OCI-LY7 (cell line): ENCODE measurements at regions not wholly inside any gene's neighbourhood (a gene's known extent, or its start where the extent isn't known, plus 50 kb on each side); places are given as distances from the start of the nearest gene placed in this dataset.

Experiments
- BruUV-seq: library from RNA; stranded (reverse); fragments of 400-500 nt; replicated peaks from 2 replicates; lab custom pipeline; 2021; lab: Mats Ljungman, UMichigan
- CTCF ChIA-PET: fragments of 300-600 bp; sonication (Branson Sonifier 250); formaldehyde crosslinking; loops from one replicate; lab custom pipeline; 2022; ENCODE audit warnings: antibody characterized with exemption; ENCODE audit not compliant: unreplicated experiment; lab: Charles Lee
- POLR2A ChIA-PET: fragments of 300-600 bp; sonication (Branson Sonifier 250); formaldehyde crosslinking; loops from one replicate; lab custom pipeline; 2022; ENCODE audit warnings: antibody characterized with exemption; lab: Charles Lee
- DNase-seq: peaks from one replicate; pipeline ENCODE4 v3.0.0-alpha.2; 2015; ENCODE audit warnings: low spot score
- H2AFZ ChIP-seq: fragments of 200-600 bp; sonication (generic), shearing (Covaris generic); 2 replicates; pipeline ENCODE4 v1.6.1; 2014; ENCODE audit warnings: mild to moderate bottlenecking, antibody characterized with exemption, low read length, moderate library complexity
- H3K27ac ChIP-seq: fragments of 200-600 bp; sonication (generic); 2 replicates; pipeline ENCODE4 v1.5.1; 2014; ENCODE audit warnings: mixed run types, low read depth, mild to moderate bottlenecking, moderate library complexity, low read length, inconsistent platforms; ENCODE audit not compliant: poor library complexity, severe bottlenecking
- H3K36me3 ChIP-seq: fragments of 200-600 bp; sonication (generic); 2 replicates; pipeline ENCODE4 v1.6.1; 2014; ENCODE audit warnings: mild to moderate bottlenecking, antibody characterized with exemption, low read length, moderate library complexity, mixed read lengths; ENCODE audit not compliant: insufficient read depth
- H3K4me1 ChIP-seq: fragments of 200-600 bp; sonication (generic); 2 replicates; pipeline ENCODE4 v1.5.1; 2014; ENCODE audit warnings: mild to moderate bottlenecking, low read length; ENCODE audit not compliant: insufficient read depth, poor library complexity, severe bottlenecking
- H3K4me2 ChIP-seq: fragments of 200-600 bp; sonication (generic); 2 replicates; pipeline ENCODE4 v1.6.1; 2014; ENCODE audit warnings: mild to moderate bottlenecking, low read length
- H3K4me3 ChIP-seq: fragments of 200-600 bp; sonication (generic); 2 replicates; pipeline ENCODE4 v1.5.1; 2014; ENCODE audit warnings: mild to moderate bottlenecking, low read depth, low read length; ENCODE audit not compliant: poor library complexity, severe bottlenecking
- H3K79me2 ChIP-seq: fragments of 200-600 bp; sonication (generic); 2 replicates; pipeline ENCODE4 v1.6.1; 2016; ENCODE audit warnings: low read depth, mild to moderate bottlenecking, low read length, moderate library complexity, mixed read lengths; ENCODE audit not compliant: insufficient read depth
- H3K9me2 ChIP-seq: fragments of 200-600 bp; sonication (generic); 2 replicates; pipeline ENCODE4 v1.6.1; 2016; ENCODE audit warnings: mild to moderate bottlenecking, low read length, mixed read lengths; ENCODE audit not compliant: insufficient read depth
- H3K9me3 ChIP-seq: fragments of 200-600 bp; sonication (generic); 2 replicates; pipeline ENCODE4 v1.6.1; 2014; ENCODE audit warnings: mild to moderate bottlenecking, mixed run types, low read length, mixed read lengths
- H4K20me1 ChIP-seq: fragments of 200-600 bp; sonication (generic); 2 replicates; pipeline ENCODE4 v1.6.1; 2014; ENCODE audit warnings: mild to moderate bottlenecking, antibody characterized with exemption, low read length, moderate library complexity, mixed read lengths; ENCODE audit not compliant: insufficient read depth
- EZH2phosphoT487 ChIP-seq: fragments of 200-600 bp; sonication (generic); IDR thresholded peaks from 2 replicates; pipeline ENCODE4 v1.6.1; 2018; ENCODE audit warnings: low read depth, borderline replicate concordance, mild to moderate bottlenecking, mixed run types, antibody characterized with exemption, low read length, moderate library complexity, mixed read lengths
- intact Hi-C: fragments of 100-400 bp; cut with micrococcal nuclease; formaldehyde crosslinking; loops from one replicate; pipeline ENCODE4 v1.10.0; 2022; ENCODE audit not compliant: unreplicated experiment
- TF ChIP-seq, protein P1 (sequence below): fragments of 200-600 bp; sonication (generic); conservative IDR thresholded peaks from 2 replicates; pipeline ENCODE4 v1.5.1; 2014; ENCODE audit warnings: mild to moderate bottlenecking, antibody characterized with exemption, low read length, moderate library complexity, mixed read lengths

DNA sequence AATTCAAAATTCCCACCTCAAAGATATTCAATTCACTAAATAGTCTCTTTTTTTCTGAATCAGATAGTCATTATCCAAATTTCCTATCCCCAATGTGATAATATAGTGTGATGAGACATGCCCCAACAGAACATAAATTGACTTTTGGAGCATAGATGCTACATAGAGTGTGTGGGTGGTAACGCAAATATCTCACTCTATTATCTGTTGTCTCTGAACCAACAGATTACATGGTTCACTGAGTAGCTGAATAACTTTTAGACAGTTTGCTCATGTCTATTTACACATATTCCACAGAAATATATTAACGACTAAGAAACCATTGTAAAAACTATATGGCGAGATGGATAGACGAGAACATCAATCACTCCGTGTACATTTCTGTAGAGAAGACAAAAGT is 209.9 kb downstream of the BARHL2 start:
- no peak overlapping the region for H3K27ac ChIP-seq
- DNase-seq: no peak
- H3K79me2 ChIP-seq: no peaks in the 10 kb centered on the region
- no peak overlapping the region for H3K4me2 ChIP-seq
- H4K20me1 ChIP-seq: no peaks in the 10 kb centered on the region
- intact Hi-C loops: no loop called here
- BruUV-seq: no TSS peak
- H2AFZ ChIP-seq: no peak overlapping the region
- no peaks in the 10 kb centered on the region for H3K36me3 ChIP-seq
- no peaks in the 10 kb centered on the region for H3K4me1 ChIP-seq
- CTCF ChIA-PET: no interaction called here
- H3K4me3 ChIP-seq: no peak overlapping the region
- POLR2A ChIA-PET: no interaction called here
- no peaks in the 10 kb centered on the region for H3K9me3 ChIP-seq
- H3K9me2 ChIP-seq: no peaks in the 10 kb centered on the region
- TF ChIP-seq EZH2phosphoT487: no peak
- TF ChIP-seq, protein P1, sequence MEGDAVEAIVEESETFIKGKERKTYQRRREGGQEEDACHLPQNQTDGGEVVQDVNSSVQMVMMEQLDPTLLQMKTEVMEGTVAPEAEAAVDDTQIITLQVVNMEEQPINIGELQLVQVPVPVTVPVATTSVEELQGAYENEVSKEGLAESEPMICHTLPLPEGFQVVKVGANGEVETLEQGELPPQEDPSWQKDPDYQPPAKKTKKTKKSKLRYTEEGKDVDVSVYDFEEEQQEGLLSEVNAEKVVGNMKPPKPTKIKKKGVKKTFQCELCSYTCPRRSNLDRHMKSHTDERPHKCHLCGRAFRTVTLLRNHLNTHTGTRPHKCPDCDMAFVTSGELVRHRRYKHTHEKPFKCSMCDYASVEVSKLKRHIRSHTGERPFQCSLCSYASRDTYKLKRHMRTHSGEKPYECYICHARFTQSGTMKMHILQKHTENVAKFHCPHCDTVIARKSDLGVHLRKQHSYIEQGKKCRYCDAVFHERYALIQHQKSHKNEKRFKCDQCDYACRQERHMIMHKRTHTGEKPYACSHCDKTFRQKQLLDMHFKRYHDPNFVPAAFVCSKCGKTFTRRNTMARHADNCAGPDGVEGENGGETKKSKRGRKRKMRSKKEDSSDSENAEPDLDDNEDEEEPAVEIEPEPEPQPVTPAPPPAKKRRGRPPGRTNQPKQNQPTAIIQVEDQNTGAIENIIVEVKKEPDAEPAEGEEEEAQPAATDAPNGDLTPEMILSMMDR: no peak

DNA sequence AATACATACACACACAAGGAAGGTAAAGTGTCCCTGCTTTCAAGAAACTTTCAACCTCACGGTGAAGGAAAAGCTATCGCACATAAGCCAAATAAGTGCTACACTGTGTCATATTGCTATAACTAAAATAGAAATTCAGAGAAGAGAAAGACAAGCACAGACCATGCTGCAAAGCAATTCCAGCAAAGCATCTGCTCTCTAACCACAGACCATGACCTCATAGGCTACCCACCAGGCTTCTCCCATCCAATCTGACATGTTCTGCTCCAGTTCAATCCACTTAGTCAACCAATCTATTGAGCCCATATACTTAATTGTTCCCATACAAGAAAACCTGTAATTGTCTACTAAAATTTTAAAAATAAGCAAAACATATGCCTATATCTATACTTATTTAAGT is 211.3 kb downstream of the BARHL2 start:
- POLR2A ChIA-PET: interaction anchor here (0.6 to 0.9 kb wide), 2 partner anchors 247 to 442 kb away, joined by 3 read pairs; no protein-coding TSS in a partner anchor

DNA sequence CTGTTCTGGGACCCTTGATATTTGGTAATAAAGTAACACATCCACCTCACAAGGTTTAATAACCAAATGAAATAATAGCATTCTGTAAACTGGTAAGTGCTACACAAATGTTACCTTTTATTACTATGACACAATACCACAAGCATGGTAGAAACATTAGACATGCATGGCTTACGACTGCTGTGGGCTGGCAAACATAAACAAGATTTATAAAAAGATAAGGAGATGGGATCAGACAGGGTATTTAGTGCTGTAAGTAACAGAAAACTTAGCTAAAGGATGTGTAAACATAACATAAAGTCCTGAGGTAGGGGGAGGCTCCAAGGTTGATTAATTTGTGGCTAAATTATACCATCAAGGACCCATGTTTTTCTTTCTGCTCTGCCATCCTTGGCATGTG is 212.6 kb downstream of the BARHL2 start:
- CTCF ChIA-PET: no interaction called here
- H2AFZ ChIP-seq: no peak overlapping the region
- no peak overlapping the region for H3K27ac ChIP-seq
- no peaks in the 10 kb centered on the region for H3K79me2 ChIP-seq
- no peak for DNase-seq
- H3K4me3 ChIP-seq: no peak overlapping the region
- no peaks in the 10 kb centered on the region for H3K9me3 ChIP-seq
- no peaks in the 10 kb centered on the region for H3K36me3 ChIP-seq
- no peak overlapping the region for H3K4me2 ChIP-seq
- no peaks in the 10 kb centered on the region for H3K9me2 ChIP-seq
- no peaks in the 10 kb centered on the region for H3K4me1 ChIP-seq
- no TSS peak for BruUV-seq
- TF ChIP-seq, protein P1: no peak
- no peak for TF ChIP-seq EZH2phosphoT487
- no peaks in the 10 kb centered on the region for H4K20me1 ChIP-seq
- POLR2A ChIA-PET: interaction anchor here (0.5 kb wide), 1 partner anchor 384 kb away, joined by 3 read pairs; no protein-coding TSS in a partner anchor
- intact Hi-C loops: no loop called here

More for the DNA sequence above, 211.3 kb downstream of the BARHL2 start:
- no peak for DNase-seq
- TF ChIP-seq, protein P1: no peak
- no peak for TF ChIP-seq EZH2phosphoT487
- Histone ChIP-seq H3K4me3 (no peak overlapping the region), H3K4me2 (no peak overlapping the region), H3K27ac (no peak overlapping the region), H3K4me1 (no peaks in the 10 kb centered on the region), H2AFZ (no peak overlapping the region), H3K36me3 (no peaks in the 10 kb centered on the region), H3K9me2 (no peaks in the 10 kb centered on the region), H3K79me2 (no peaks in the 10 kb centered on the region), H3K9me3 (no peaks in the 10 kb centered on the region), H4K20me1 (no peaks in the 10 kb centered on the region)
- BruUV-seq: no TSS peak
- CTCF ChIA-PET: no interaction called here
- intact Hi-C loops: no loop called here
